ENCODE measurements at regions not wholly inside any gene's neighbourhood (a gene's known extent, or its start where the extent isn't known, plus 50 kb on each side); places are given as distances from the start of the nearest gene placed in this dataset.

- no peak for DNase-seq (ENCODE audit: low read depth)
Observed at GRCh38 chr5:142433526-142434321, 108.9 kb upstream of the SPRY4 start.

GRCh38 chr5:142432961-142433360, 108.1 kb upstream of the SPRY4 start:
- DNase-seq (ENCODE audit: low read depth): no peak

GRCh38 chr5:142432369-142432863, 107.6 kb upstream of the SPRY4 start:
- DNase-seq (ENCODE audit: low read depth): no peak

- DNase-seq (ENCODE audit: low read depth): no peak
Observed at GRCh38 chr5:142428773-142429473, 104.1 kb upstream of the SPRY4 start.

GRCh38 chr5:142428036-142428772, 103.4 kb upstream of the SPRY4 start:
- DNase-seq (ENCODE audit: low read depth): no peak

GRCh38 chr5:142427529-142427928, 102.7 kb upstream of the SPRY4 start:
- DNase-seq (ENCODE audit: low read depth): no peak

GRCh38 chr5:142427015-142427364, 102.2 kb upstream of the SPRY4 start:
- peak; percentile 48 for DNase-seq (ENCODE audit: low read depth)

- peak; percentile 47 for DNase-seq (ENCODE audit: low read depth)
Observed at GRCh38 chr5:142426129-142427014, 101.6 kb upstream of the SPRY4 start.

- peak; percentile 68 for DNase-seq (ENCODE audit: low read depth)
Observed at GRCh38 chr5:142425286-142426065, 100.7 kb upstream of the SPRY4 start.

- no peak for DNase-seq (ENCODE audit: low read depth)
Observed at GRCh38 chr5:142422429-142422828, 97.6 kb upstream of the SPRY4 start.

GRCh38 chr5:142421621-142422397, 97.0 kb upstream of the SPRY4 start:
- no peak for DNase-seq (ENCODE audit: low read depth)

- no peak for DNase-seq (ENCODE audit: low read depth)
Observed at GRCh38 chr5:142421228-142421617, 96.4 kb upstream of the SPRY4 start.

- DNase-seq (ENCODE audit: low read depth): no peak
Observed at GRCh38 chr5:142420561-142421227, 95.9 kb upstream of the SPRY4 start.

GRCh38 chr5:142412581-142412980, 87.8 kb upstream of the SPRY4 start:
- no peak for DNase-seq (ENCODE audit: low read depth)

- no peak for DNase-seq (ENCODE audit: low read depth)
Observed at GRCh38 chr5:142411656-142412425, 87.0 kb upstream of the SPRY4 start.

GRCh38 chr5:142411103-142411502, 86.3 kb upstream of the SPRY4 start:
- no peak for DNase-seq (ENCODE audit: low read depth)

GRCh38 chr5:142408981-142409481, 84.2 kb upstream of the SPRY4 start:
- no peak for DNase-seq (ENCODE audit: low read depth)

- DNase-seq (ENCODE audit: low read depth): no peak
Observed at GRCh38 chr5:142408536-142408935, 83.7 kb upstream of the SPRY4 start.
